Upper lobe of right lung (tissue), 1 donor: ENCODE measurements at regions not wholly inside any gene's neighbourhood (a gene's known extent, or its start where the extent isn't known, plus 50 kb on each side); places are given as distances from the start of the nearest gene placed in this dataset.
"Not testable (repeated sequence)": the region's sequence is repeated elsewhere in the genome, so short reads cannot be mapped to it uniquely, and the experiment has no call there.

Experiments
- ATAC-seq: fragments of 200-7000 bp; cut with Tn5 transposase; one replicate; pipeline ENCODE4 v1.9.1; 2020; ENCODE audit warnings: mild to moderate bottlenecking, moderate library complexity
- DNase-seq: peaks from one replicate; pipeline ENCODE4 v3.0.0-alpha.2; 2020
- H3K27ac ChIP-seq: fragments of 200-600 bp; one replicate; pipeline ENCODE4 v1.8.0; 2022
- H3K27me3 ChIP-seq: fragments of 200-600 bp; one replicate; pipeline ENCODE4 v1.8.0; 2022; ENCODE audit warnings: mild to moderate bottlenecking
- H3K36me3 ChIP-seq: fragments of 200-600 bp; one replicate; pipeline ENCODE4 v1.8.0; 2022
- H3K4me1 ChIP-seq: fragments of 200-600 bp; one replicate; pipeline ENCODE4 v1.8.0; 2022
- H3K4me3 ChIP-seq: fragments of 200-600 bp; one replicate; pipeline ENCODE4 v1.8.0; 2022; ENCODE audit warnings: mild to moderate bottlenecking
- H3K9me3 ChIP-seq: fragments of 200-600 bp; one replicate; pipeline ENCODE4 v1.8.0; 2022
- CTCF ChIP-seq: fragments of 200-600 bp; IDR thresholded peaks from one replicate; pipeline ENCODE4 v1.8.0; 2022; ENCODE audit warnings: antibody characterized with exemption
- intact Hi-C: fragments of 100-400 bp; cut with DNase I; formaldehyde crosslinking; loops from one replicate; pipeline ENCODE4 v1.11.0; 2022
- donor health status: DM: no; HTN: yes; CAD: no; lungs with severe emphysema.

GRCh38 chr4:104010722-104011121 lies 290.9 kb upstream of the TACR3 start:
- Histone ChIP-seq H3K36me3 (no peaks in the 10 kb centered on the region), H3K9me3 (no peaks in the 10 kb centered on the region), H3K27ac (no peak overlapping the region), H3K27me3 (no peaks in the 10 kb centered on the region), H3K4me3 (no peak overlapping the region), H3K4me1 (no peaks in the 10 kb centered on the region)
- intact Hi-C loops, result no loop called here
- DNase-seq (no peak), ATAC-seq (no peak)
- no peak for TF ChIP-seq CTCF

- H3K27ac ChIP-seq, H3K9me3 ChIP-seq, H3K36me3 ChIP-seq, H3K4me1 ChIP-seq, H3K4me3 ChIP-seq, DNase-seq, H3K27me3 ChIP-seq, intact Hi-C loops, ATAC-seq: not testable (repeated sequence)
Observed at GRCh38 chr4:104002318-104002717, 282.5 kb upstream of the TACR3 start.

- no peaks in the 10 kb centered on the region for H3K36me3 ChIP-seq
- H3K27me3 ChIP-seq, result no peaks in the 10 kb centered on the region
- ATAC-seq (no peak), DNase-seq (no peak)
- H3K4me1 ChIP-seq, result no peaks in the 10 kb centered on the region
- H3K9me3 ChIP-seq, result no peaks in the 10 kb centered on the region
- TF ChIP-seq CTCF, result no peak
- no peak overlapping the region for H3K4me3 ChIP-seq
- intact Hi-C loops, result no loop called here
- no peak overlapping the region for H3K27ac ChIP-seq
Observed at GRCh38 chr4:103998756-103999155, 279.0 kb upstream of the TACR3 start.

GRCh38 chr4:103996637-103997036 lies 276.9 kb upstream of the TACR3 start:
- no peak for TF ChIP-seq CTCF
- no peak overlapping the region for H3K4me3 ChIP-seq
- intact Hi-C loops, result no loop called here

GRCh38 chr4:103996064-103996463 lies 276.3 kb upstream of the TACR3 start:
- H3K27me3 ChIP-seq, result no peaks in the 10 kb centered on the region
- intact Hi-C loops, result no loop called here
- no peak for TF ChIP-seq CTCF
- no peak for DNase-seq
- H3K9me3 ChIP-seq, result peaks cover 8% of the 10 kb centered on the region
- ATAC-seq, result no peak
- H3K4me1 ChIP-seq, result no peaks in the 10 kb centered on the region
- no peaks in the 10 kb centered on the region for H3K36me3 ChIP-seq
- H3K27ac ChIP-seq, result no peak overlapping the region
- no peak overlapping the region for H3K4me3 ChIP-seq

More at GRCh38 chr4:103996637-103997036, 276.9 kb upstream of the TACR3 start:
- Histone ChIP-seq H3K27ac (no peak overlapping the region), H3K4me1 (no peaks in the 10 kb centered on the region), H3K27me3 (no peaks in the 10 kb centered on the region), H3K9me3 (peaks cover 7% of the 10 kb centered on the region), H3K36me3 (no peaks in the 10 kb centered on the region)
- ATAC-seq, result peak; percentile 76
- DNase-seq, result no peak

GRCh38 chr4:103994059-103994458 lies 274.3 kb upstream of the TACR3 start:
- no peak for TF ChIP-seq CTCF
- H3K9me3 ChIP-seq, result peaks cover 8% of the 10 kb centered on the region
- H3K27ac ChIP-seq, result no peak overlapping the region
- H3K36me3 ChIP-seq, result no peaks in the 10 kb centered on the region
- intact Hi-C loops, result no loop called here
- ATAC-seq, result no peak
- no peak for DNase-seq
- no peak overlapping the region for H3K4me3 ChIP-seq
- H3K4me1 ChIP-seq, result no peaks in the 10 kb centered on the region
- H3K27me3 ChIP-seq, result no peaks in the 10 kb centered on the region
